ENCODE measurements at regions not wholly inside any gene's neighbourhood (a gene's known extent, or its start where the extent isn't known, plus 50 kb on each side); places are given as distances from the start of the nearest gene placed in this dataset.

- DNase-seq: no peak
Observed at GRCh38 chr3:117631781-117632180, 922.2 kb downstream of the TUSC7 start.

- DNase-seq: no peak
Observed at GRCh38 chr3:117632191-117632590, 922.6 kb downstream of the TUSC7 start.

GRCh38 chr3:117633207-117633606, 923.6 kb downstream of the TUSC7 start:
- DNase-seq: no peak

- DNase-seq: no peak
Observed at GRCh38 chr3:117637666-117638065, 928.1 kb downstream of the TUSC7 start.

GRCh38 chr3:117644203-117644602, 934.6 kb downstream of the TUSC7 start:
- no peak for DNase-seq

- DNase-seq: no peak
Observed at GRCh38 chr3:117645561-117646242, 936.1 kb downstream of the TUSC7 start.

- DNase-seq: no peak
Observed at GRCh38 chr3:117647435-117647834, 937.9 kb downstream of the TUSC7 start.

GRCh38 chr3:117651246-117651645, 941.7 kb downstream of the TUSC7 start:
- DNase-seq: no peak

GRCh38 chr3:117656391-117656790, 946.8 kb downstream of the TUSC7 start:
- no peak for DNase-seq

GRCh38 chr3:117657278-117657677, 947.7 kb downstream of the TUSC7 start:
- no peak for DNase-seq

GRCh38 chr3:117660941-117661817, 951.6 kb downstream of the TUSC7 start:
- DNase-seq: no peak

GRCh38 chr3:117661818-117662095, 952.2 kb downstream of the TUSC7 start:
- DNase-seq: no peak

GRCh38 chr3:117665296-117665695, 955.7 kb downstream of the TUSC7 start:
- DNase-seq: peak; percentile 39

GRCh38 chr3:117666325-117666724, 956.7 kb downstream of the TUSC7 start:
- no peak for DNase-seq

- DNase-seq: no peak
Observed at GRCh38 chr3:117666812-117667211, 957.2 kb downstream of the TUSC7 start.

- DNase-seq: no peak
Observed at GRCh38 chr3:117669774-117670173, 960.2 kb downstream of the TUSC7 start.

GRCh38 chr3:117671722-117672318, 962.2 kb downstream of the TUSC7 start:
- no peak for DNase-seq

GRCh38 chr3:117674321-117674720, 964.7 kb downstream of the TUSC7 start:
- no peak for DNase-seq

- no peak for DNase-seq
Observed at GRCh38 chr3:117681619-117682018, 972.0 kb downstream of the TUSC7 start.

GRCh38 chr3:117687096-117687495, 977.5 kb downstream of the TUSC7 start:
- DNase-seq: no peak

- peak; percentile 76 for DNase-seq
Observed at GRCh38 chr3:117688583-117688982, 979.0 kb downstream of the TUSC7 start.

GRCh38 chr3:117691526-117691925, 981.9 kb downstream of the TUSC7 start:
- no peak for DNase-seq

- DNase-seq: no peak
Observed at GRCh38 chr3:117692416-117692995, 982.9 kb downstream of the TUSC7 start.

- no peak for DNase-seq
Observed at GRCh38 chr3:117695321-117695720, 985.7 kb downstream of the TUSC7 start.

Data from NCI-H1436 treated with DMSO at 0.1 percent for 48 hours (cell line).